IPS DF 4.7 (cell line): ENCODE measurements at regions not wholly inside any gene's neighbourhood (a gene's known extent, or its start where the extent isn't known, plus 50 kb on each side); places are given as distances from the start of the nearest gene placed in this dataset.

ENCODE experiments used
- DNase-seq: peaks from one replicate; pipeline ENCODE4 v3.0.0-alpha.2; 2013; ENCODE audit warnings: low spot score; ENCODE audit errors: extremely low read depth

DNA sequence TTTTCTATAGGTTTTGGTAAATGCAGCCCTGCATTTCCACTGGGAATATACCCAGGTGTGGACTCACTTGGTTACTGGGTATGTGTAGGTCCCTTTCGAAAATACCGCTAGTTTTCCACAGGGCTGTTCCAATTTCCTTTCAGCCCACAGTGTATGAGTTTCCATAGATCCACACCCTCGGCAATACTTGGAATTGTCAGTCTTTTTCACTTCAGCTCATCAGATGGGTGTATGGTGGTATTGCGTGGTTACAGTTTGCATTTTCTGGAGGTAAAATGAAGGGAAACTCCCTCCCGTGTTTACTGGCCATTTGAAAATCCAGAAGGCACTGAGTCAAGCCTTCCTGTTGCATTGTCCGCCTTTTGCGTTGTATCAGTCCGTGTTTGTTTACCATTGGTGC lies 453.6 kb downstream of the CDH26 start:
- no peak for DNase-seq

DNA sequence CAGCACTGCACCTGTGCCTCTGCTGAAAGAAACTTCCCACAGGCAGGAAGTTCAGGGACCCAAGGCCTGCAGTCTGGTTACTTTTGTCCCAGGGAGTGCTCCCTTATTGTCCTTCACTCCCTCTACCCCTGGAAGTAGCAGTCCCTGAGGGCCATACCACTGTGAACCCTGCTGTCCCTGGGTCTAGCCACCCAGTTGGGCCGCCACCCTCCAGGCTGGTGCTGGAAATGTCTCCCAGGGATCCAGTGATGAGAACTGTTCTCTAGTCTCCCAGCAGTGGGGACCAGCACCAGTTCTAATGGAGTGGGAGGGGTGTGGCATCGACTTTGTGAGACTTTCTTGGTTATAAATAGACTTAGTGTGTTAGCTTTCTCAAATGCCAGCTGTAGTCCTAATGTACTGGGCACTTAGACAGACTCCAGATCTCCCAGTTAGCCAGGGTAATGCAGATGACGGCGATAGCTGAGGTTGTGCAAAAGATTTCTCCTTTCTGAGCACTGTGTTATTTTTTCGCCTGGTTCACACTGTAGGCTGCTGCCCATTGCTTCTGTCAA lies 462.5 kb downstream of the CDH26 start:
- DNase-seq = no peak

DNA sequence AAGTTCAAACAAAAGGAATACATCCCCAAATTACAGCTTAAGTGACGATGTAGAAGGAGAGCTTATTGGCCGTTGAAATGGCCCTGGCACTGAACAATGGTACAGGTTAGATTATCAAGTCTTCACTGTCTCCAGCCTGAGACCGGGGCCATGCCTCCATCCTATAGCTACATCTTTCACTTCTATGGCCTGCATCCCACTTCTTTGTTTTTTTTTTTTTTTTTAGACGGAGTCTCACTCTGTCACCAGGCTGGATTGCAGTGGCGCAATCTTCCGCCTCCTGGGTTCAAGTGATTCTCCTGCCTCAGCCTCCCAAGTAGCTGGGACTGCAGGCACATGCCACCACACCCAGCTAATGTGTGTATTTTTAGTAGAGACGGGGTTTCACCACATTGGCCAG lies 464.6 kb downstream of the CDH26 start:
- DNase-seq = no peak

DNA sequence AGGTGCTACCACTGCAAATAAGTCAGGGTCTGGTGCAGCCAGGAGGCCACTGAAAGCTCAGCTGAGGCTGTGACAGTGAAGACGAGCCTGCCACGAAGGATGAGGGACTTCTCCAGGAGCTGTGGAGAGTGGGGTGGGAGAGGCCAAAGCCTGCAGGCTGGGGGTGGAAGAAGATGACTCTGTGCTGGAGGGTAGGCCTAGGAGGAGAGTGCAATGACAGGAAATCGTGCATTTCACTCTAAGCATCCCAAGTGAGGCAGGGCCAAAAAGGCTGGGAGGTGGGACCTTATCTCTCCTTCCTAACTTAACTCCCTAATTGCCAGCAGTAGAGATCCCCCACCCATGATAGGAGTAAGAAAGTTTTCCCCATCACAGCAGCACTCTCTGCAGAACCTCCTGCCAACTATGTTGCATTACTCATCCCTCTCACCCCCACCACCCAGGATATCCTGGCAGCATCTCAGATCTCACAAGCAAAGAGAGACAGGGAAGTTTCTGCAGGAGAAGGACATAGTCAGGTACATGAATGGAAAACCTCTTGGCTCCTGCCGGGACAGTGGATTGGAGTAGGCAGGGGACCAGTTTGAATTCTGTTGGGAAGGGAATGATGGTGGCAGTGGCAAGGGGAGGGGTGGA lies 466.2 kb downstream of the CDH26 start:
- no peak for DNase-seq

DNA sequence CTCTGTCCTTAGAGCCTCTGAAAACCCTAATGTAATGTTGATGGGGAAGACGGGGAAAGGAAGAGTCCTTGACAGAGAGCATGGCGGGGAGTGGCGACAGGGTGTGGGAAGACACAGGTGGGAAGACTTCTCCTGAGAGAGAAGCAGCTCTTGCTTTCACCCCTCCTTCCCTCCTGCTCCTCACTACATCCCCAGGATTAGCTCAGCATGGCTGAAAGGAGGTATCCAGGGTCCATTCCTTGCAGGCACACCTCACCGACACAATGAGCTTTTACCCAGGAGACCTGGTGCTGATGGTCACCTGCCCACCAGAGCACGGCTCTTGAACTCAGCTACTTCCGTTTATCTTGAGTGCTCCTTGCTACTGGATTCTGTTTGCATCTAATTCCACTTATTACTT lies 469.3 kb downstream of the CDH26 start:
- no peak for DNase-seq

DNA sequence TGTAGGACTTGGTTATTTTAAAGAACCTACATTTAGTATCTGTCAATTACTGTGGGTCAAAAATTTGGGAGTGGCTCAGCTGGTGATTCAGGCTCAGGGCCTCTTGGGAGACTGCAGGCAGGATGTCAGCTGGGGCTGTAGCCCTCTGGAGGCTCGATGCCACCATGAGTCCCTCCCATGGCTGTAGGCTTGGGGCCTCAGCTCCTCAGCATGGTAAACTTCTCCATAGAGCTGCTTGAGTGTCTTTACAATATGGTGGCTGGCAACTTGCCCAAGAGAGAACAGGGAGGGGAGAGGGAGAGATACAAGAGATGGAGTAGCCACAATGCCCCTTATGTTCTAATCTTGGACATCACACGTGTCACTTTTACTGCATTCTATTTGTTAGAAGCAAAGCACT lies 470.4 kb downstream of the CDH26 start:
- DNase-seq = no peak

DNA sequence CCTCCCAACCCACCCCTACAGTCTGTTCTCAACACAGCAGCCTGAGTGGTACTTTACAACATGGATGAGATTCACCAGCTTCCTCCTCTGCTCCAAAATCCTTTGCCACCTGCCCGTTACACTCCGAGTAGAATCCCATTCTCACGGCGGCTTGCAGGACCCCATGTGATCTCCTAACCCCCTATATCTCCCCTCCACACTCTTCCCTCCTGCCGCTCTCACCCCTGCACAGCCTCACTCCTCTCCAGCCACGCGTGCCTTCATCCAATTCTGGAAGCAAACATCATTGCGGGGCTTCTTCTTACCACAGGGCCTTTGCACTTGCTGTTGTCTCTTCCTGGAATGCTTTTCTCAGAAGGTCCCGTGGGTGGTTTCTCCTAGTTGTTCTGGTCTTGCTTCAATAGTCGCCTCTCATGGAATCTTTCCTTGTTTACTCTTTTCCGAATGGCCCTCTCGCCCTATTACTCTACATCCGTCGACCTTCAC lies 472.3 kb downstream of the CDH26 start:
- DNase-seq = no peak

DNA sequence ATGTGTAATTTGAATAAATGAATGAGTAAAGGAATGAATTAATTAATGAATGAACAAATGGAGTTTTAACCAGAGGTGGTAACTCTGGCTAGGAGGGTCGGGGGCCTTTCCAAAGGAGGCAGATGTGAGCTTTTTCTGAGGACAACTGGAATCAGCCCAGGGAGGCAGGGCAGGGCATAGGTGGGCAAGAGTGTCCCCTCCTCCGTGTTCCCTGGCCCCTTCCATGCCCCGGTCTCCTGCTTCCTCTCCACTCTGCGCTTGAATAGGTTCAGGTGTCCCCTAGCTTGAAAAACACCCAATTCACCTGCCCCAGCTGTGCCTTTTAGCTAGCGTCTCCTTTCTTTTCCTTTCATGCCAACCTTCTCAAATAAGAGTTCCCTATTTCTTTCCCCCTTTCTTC lies 473.1 kb downstream of the CDH26 start:
- no peak for DNase-seq

DNA sequence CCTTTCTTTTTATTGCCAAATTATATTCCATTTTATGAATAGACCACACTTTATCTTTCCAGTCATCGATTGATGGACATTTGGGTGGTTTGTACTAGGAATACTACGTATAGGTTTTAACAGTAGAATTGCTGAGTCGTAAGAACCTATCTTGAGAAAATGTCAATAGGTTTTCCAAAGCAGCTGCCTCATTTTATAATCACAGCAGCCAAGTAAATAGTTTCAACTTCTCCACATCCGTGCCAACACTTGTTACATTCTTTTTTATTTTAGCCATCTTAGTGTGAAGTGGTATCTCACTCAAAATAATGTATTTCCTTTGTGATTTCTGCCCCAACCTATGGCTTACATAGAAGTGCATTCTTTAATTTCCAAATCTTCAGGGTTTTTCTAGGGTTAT lies 479.2 kb downstream of the CDH26 start:
- no peak for DNase-seq

DNA sequence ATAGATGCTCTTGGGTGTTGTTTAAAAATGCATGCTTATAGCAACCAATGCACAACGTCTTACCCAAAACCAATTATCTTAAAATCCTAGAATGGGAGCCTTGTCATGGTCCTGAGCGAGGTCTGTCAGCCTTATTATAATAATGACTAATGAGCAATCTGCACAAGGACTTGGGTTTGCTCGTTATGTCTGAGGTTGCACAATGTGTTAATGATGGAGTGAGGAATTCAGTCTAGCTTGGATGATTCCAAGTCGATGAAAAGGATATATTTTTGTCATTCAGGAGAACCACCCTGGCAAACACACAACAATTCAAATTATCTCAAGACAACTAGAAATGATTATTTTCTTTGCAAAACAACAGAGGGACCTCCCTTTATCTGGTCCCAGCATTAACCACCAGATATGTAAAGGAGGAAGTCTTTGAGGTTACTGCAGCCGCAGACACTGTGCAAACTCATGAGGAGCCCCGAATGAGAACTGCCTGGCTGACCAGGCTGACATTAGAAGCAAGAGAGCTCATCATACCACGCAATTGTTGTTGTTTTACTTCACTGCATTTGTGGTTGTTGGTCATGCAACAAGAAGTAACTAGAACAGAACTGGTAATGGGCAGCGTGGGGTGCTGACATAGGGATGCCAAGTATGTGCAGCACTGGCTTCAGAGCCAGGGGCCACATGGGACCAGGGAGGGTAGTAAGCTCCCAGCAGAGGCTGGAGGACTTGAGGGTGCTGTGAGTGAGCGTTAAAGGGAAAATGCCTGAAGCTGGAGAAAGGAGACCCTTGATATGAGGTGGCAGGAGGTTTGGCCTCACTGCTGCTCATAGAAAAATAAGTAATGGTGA lies 488.3 kb downstream of the CDH26 start:
- no peak for DNase-seq

DNA sequence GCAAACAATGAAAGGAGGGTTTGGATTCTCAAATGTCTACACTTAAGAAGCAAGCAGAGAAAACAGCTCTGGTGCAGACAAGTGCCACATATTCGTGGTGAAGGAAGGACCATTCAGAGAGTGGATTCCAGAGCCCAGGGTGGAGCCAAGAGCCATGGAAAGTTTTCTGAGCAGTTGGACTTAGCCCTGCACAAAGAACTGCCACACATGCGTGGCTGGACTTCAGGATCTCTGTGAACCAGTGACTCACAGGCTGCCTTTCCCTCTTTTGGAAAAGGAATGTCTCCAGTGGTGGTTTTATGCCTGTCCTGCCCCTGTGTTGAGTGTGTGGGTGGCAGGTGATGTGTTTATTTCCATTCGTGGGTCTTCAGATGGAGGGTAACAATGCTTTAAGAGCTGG lies 489.5 kb downstream of the CDH26 start:
- DNase-seq = no peak

DNA sequence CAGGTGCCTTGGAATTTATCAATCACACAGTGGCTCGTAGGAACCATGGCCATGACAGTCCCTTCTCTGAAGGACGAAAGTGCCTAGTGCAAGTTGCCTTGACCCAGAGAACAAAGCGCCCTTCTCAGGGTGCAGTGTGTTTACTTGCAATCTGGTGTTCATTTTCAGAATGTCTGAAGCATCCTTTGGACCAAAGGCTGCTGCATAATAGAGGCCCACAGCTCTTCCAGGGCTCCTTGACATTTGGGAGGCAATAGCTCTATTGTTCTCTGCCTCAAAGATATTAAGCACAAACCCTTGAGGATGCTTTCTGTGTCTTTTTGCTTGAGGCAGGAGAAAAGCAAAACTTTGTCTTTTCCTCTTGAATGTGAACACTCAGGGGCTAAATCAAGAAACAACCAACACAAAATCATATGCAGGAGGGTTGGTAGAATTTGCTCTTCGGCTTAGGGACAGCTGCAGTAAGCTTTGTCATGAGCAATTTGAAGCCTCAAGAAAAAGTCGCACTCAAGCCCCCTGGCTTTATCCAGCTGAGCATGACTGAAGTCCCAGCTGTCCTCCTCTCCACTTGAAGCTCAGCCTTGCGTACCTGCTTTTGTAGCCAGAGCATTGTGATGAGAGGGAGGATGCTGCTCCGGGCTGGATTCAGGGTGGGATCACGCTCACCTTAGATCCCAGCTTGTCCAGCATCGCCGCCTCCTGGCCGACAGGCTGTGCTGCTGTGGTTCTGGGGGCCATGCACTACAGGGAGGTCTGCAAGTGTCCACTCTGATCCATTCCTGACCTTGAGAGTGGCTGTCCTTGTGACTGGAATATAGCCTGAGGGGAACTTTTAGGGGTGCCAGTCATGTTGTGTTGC lies 495.4 kb downstream of the CDH26 start:
- peak; percentile 19 for DNase-seq

DNA sequence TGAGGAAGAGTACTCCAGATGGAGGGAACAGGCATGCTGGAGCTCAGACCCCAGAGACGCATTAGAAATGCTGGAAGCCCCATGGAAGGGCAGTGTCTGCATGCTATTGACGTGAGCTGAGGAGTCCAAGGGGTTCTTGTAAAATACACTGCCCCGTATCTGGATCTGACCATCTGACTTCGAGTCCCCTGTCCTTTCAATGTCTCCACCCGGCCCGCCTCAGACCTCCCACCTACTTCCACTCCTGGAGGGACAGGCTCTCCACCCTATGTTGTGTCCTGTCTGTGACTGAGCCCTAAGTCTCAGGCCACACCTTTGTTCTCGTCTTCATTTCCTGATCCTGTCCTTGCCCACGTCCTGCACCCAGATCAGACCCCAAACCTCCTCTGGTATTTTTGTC lies 496.3 kb downstream of the CDH26 start:
- no peak for DNase-seq

DNA sequence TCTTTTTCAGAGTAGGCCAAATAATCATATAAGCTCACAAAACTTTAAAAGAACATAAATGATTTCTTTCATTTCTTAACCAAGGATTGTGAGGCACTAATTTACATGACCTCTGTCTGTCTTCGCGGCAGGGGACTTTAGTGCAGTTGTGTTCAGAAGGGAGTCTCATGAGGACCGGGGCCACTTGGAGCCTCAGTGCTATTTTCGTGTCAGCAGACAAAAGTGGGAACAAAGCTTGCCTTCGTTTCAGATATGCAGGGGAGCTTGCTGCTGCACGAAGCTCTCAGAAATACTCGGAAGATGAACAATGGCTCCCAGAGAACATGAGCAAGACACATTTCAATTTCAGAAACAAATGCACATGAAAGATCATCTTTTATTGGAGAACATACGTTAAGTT lies 497.0 kb downstream of the CDH26 start:
- DNase-seq = no peak

DNA sequence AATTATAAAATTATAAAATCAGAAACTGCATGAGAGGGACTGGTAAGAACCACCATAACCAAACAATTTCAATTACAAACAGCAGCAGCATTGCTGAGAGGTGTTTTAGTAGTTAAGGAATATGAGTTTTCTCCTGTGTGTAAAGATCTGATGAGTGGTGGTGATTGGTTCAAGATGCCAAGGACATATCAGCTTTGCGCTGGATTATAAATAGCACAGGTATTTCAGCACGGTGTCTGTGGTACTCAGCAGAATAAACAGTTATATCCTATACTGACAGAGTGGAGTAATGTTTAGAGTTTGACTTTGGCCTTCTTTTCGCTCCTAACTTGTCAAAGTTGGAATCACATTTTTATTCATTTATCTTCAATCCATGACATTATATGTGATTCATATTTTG lies 501.0 kb downstream of the CDH26 start:
- DNase-seq = no peak

DNA sequence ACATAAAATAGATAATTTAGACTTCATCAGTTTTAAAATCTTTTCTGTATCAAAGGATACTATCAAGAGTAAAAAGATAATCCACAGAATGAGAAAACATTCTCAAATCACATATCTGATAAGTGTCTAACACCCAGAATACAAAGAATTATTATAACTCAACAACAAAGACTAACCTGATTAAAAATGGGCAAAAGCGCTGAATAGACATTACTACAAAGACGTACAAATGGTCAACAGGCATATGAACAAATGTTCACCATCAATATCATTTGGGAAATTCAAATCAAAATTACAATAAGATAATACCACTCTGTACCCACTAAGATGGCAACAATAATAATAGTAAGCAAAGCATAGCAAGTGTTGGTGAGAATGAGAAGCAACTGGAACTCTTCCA lies 503.8 kb downstream of the CDH26 start:
- DNase-seq = no peak

DNA sequence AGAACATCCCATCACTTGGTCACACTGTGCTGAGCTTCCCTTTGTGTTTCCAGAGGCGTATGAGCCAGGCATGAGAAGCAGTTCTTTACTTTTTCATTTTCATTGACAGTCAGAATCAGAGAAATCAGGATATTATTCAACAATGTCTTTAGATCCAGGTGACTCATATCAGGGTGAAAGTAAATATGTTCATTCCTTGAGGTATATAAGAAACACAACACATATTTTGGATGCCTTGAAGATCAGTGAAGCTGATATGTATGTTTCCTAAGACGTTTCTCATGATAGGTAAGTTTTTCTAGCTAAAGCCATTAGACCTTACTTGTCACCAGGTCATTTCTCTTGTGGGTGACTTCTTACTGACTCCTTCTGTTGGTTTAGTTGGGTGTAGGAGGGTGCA lies 505.6 kb downstream of the CDH26 start:
- DNase-seq = no peak

DNA sequence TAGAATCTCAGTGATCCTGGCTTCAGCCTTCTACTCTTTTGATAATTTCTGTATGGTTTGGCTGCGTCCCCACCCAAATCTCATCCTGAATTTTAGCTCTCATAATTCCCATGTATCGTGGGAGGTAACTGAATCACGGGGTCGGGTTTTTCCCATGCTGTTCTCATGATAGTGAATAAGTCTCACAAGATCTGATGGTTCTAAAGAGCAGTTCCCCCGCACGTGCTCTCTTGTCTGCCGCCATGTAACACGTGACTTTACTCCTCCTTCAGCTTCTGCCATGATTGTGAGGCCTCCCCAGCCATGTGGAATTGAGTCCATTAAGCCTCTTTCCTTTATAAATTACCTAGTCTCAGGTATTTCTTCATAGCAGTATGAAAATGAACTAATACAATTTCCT lies 507.2 kb downstream of the CDH26 start:
- DNase-seq = no peak

DNA sequence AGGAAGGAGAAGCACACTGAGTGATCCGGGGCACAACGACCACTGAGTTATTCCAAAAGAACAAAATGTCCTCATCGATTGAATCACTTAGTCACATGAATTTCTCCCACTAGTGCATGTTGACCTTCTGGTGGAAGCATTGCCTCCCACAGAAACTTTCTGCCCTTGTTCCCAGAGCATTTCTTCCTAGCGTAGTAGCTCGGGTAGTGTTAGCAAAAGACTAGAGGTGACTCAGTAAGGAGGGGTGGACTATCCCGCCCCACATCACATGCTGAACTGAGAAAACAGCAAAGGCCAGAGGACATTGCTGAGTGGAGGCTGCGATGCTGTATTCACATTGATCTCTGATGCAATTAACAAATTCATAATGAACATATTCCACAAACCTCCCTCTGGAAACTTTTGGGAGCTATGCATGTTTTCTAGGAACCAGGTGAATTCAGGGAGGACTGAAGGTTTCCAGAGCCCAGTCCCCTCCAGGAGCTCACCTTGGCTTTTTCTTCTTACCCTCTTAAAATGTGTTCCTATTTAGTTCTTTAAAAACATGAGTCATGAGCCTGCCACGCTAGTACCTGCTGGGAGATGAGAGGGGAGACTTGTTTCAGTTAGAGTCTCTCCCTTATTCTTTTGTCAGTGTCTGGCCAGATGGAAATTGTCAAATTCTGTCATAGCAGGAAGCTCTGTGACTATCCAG lies 507.9 kb downstream of the CDH26 start:
- no peak for DNase-seq

DNA sequence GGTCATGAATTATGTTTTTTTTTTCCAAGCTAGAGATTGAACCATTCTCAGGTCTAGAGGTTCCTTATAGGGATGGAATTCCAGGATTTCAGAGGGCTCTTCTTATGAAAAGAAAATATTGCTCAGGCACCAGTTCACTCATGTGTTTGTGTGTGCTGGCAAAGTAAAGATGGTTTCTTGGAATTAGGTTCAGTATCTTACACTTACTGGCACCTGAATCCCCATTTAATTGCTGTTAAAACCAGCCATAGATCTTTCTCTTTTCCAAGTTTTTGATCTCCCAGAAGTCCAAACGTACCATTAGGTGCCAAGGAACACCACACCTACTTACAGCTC lies 508.4 kb downstream of the CDH26 start:
- no peak for DNase-seq

DNA sequence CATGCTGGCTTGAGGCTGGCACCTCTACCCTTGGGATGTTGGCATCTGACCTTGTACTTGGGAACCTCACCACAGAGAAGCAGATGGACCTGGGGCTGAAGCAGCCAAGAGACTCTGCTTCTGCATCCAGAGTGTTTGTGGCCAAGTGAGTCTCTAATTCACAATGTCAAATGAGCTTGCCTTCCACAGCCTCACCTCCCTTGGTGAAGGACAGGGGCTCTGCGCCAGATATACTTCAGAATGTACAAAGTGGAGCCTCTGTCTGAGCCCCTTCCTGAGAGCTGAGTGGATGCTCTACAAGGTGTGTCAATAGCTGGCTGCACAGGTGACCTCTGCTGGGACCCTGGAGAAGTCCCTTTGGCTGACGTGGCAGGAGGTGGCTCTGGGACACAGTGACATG lies 508.9 kb downstream of the CDH26 start:
- no peak for DNase-seq
